IMR-90 (cell line): ENCODE measurements at regions not wholly inside any gene's neighbourhood (a gene's known extent, or its start where the extent isn't known, plus 50 kb on each side); places are given as distances from the start of the nearest gene placed in this dataset.

Experiments used
- ATAC-seq: fragments of 200-7000 bp; cut with Tn5 transposase; 2 replicates; pipeline ENCODE4 v1.9.1; 2020; ENCODE audit warnings: low read depth, mild to moderate bottlenecking, moderate library complexity
- BruUV-seq: library from RNA; stranded (reverse); fragments of 400-500 nt; replicated peaks from 2 replicates; lab custom pipeline; 2021; lab: Mats Ljungman, UMichigan
- CTCF ChIA-PET: fragments of 300-600 bp; formaldehyde crosslinking; extraction: SDS; loops from one replicate; lab custom pipeline; 2021; ENCODE audit warnings: antibody characterized with exemption; lab: Yijun Ruan, JAX
- POLR2A ChIA-PET: fragments of 300-600 bp; sonication (Branson Sonifier 250); formaldehyde crosslinking; loops from one replicate; lab custom pipeline; 2022; ENCODE audit warnings: antibody characterized with exemption; ENCODE audit not compliant: unreplicated experiment; lab: Charles Lee
- DNase-seq: peaks from one replicate; pipeline ENCODE4 v3.0.0; 2013
- H2AFZ ChIP-seq: replicated peaks from 2 replicates; pipeline ENCODE3; 2013; ENCODE audit warnings: low read length, mild to moderate bottlenecking; ENCODE audit not compliant: poor library complexity
- H2AK5ac ChIP-seq: 2 replicates; pipeline ENCODE4 v1.6.1; 2013; ENCODE audit warnings: low read depth, low read length, inconsistent platforms
- H2AK9ac ChIP-seq: replicated peaks from 2 replicates; pipeline ENCODE3; 2013; ENCODE audit warnings: mild to moderate bottlenecking, low read depth, low read length, moderate library complexity; ENCODE audit not compliant: poor library complexity
- H2BK120ac ChIP-seq: 2 replicates; pipeline ENCODE4 v1.6.1; 2013; ENCODE audit warnings: low read depth, low read length, inconsistent platforms
- H2BK15ac ChIP-seq: 3 replicates; pipeline ENCODE4 v1.6.1; 2013; ENCODE audit warnings: low read depth, low read length, inconsistent platforms
- H2BK20ac ChIP-seq: 2 replicates; pipeline ENCODE4 v1.6.1; 2013; ENCODE audit warnings: low read depth, mild to moderate bottlenecking, inconsistent platforms, low read length, moderate library complexity
- H2BK5ac ChIP-seq: 2 replicates; pipeline ENCODE4 v1.6.1; 2013; ENCODE audit warnings: mild to moderate bottlenecking, low read depth, low read length, inconsistent platforms; ENCODE audit not compliant: poor library complexity, severe bottlenecking
- H3K14ac ChIP-seq: replicated peaks from 2 replicates; pipeline ENCODE4 v1.6.1; 2013; ENCODE audit warnings: low read depth, low read length, inconsistent platforms
- H3K18ac ChIP-seq: 2 replicates; pipeline ENCODE4 v1.6.1; 2013; ENCODE audit warnings: low read depth, low read length, control low read depth
- H3K23ac ChIP-seq: 2 replicates; pipeline ENCODE4 v1.6.1; 2013; ENCODE audit warnings: low read depth, low read length, inconsistent platforms
- H3K27ac ChIP-seq: 2 replicates; pipeline ENCODE4 v1.5.1; 2013; ENCODE audit warnings: mild to moderate bottlenecking, control low read depth, low read length; ENCODE audit not compliant: insufficient read depth
- H3K27me3 ChIP-seq: 2 replicates; pipeline ENCODE4 v1.6.1; 2013; ENCODE audit warnings: low read length; ENCODE audit not compliant: control insufficient read depth, insufficient read depth
- H3K36me3 ChIP-seq: 2 replicates; pipeline ENCODE4 v1.6.1; 2013; ENCODE audit warnings: low read length, mixed read lengths; ENCODE audit not compliant: control insufficient read depth, insufficient read depth
- H3K4ac ChIP-seq: 2 replicates; pipeline ENCODE4 v1.6.1; 2013; ENCODE audit warnings: low read depth, low read length, inconsistent platforms
- H3K4me1 ChIP-seq: 2 replicates; pipeline ENCODE4 v1.6.1; 2013; ENCODE audit warnings: low read length, mixed read lengths; ENCODE audit not compliant: control insufficient read depth, insufficient read depth
- H3K4me2 ChIP-seq: 2 replicates; pipeline ENCODE4 v1.6.1; 2013; ENCODE audit warnings: low read depth, mild to moderate bottlenecking, control low read depth, low read length, moderate library complexity
- H3K4me3 ChIP-seq: 2 replicates; pipeline ENCODE4 v1.5.1; 2013; ENCODE audit warnings: low read depth, mild to moderate bottlenecking, control low read depth, low read length, moderate library complexity; ENCODE audit not compliant: insufficient read depth
- H3K56ac ChIP-seq: 2 replicates; pipeline ENCODE4 v1.6.1; 2013; ENCODE audit warnings: low read length, inconsistent platforms; ENCODE audit not compliant: insufficient read depth; ENCODE audit errors: extremely low read depth
- H3K79me1 ChIP-seq, 2 experiments: 2 replicates each; pipeline ENCODE4 v1.6.1; 2013; ENCODE audit warnings: low read length in 2 of 2, inconsistent platforms in 1 of 2, low read depth in 1 of 2
- H3K9ac ChIP-seq: 2 replicates; pipeline ENCODE4 v1.6.1; 2013; ENCODE audit warnings: low read depth, low read length, control low read depth
- H3K9me1 ChIP-seq: 2 replicates; pipeline ENCODE4 v1.6.1; 2013; ENCODE audit warnings: low read length, inconsistent platforms; ENCODE audit not compliant: insufficient read depth
- H3K9me3 ChIP-seq: 2 replicates; pipeline ENCODE4 v1.6.1; 2013; ENCODE audit warnings: low read length; ENCODE audit not compliant: control insufficient read depth, insufficient read depth
- H4K20me1 ChIP-seq: 2 replicates; pipeline ENCODE4 v1.6.1; 2013; ENCODE audit warnings: low read length, inconsistent platforms; ENCODE audit not compliant: insufficient read depth
- H4K5ac ChIP-seq: 2 replicates; pipeline ENCODE4 v1.6.1; 2013; ENCODE audit warnings: mild to moderate bottlenecking, low read depth, low read length, control low read depth
- H4K8ac ChIP-seq, 2 experiments: 2 replicates each; pipeline ENCODE4 v1.6.1; 2013; ENCODE audit warnings: low read depth in 2 of 2, low read length in 2 of 2, control low read depth in 1 of 2, inconsistent platforms in 1 of 2
- H4K91ac ChIP-seq: 2 replicates; pipeline ENCODE4 v1.6.1; 2013; ENCODE audit warnings: low read depth, low read length, inconsistent platforms; ENCODE audit not compliant: insufficient read depth
- BHLHE40 ChIP-seq: fragments of 150-350 bp; IDR thresholded peaks from 2 replicates; pipeline ENCODE4 v1.6.1; 2016; ENCODE audit warnings: mild to moderate bottlenecking, low read depth, low read length
- CEBPB ChIP-seq: IDR thresholded peaks from 2 replicates; pipeline ENCODE4 v1.6.1; 2012; ENCODE audit warnings: low read depth, low read length, improper control_type of control experiment
- CHD1 ChIP-seq: IDR thresholded peaks from 2 replicates; pipeline ENCODE4 v1.6.1; 2012; ENCODE audit warnings: low read depth, low read length, improper control_type of control experiment
- CTCF ChIP-seq: conservative IDR thresholded peaks from 2 replicates; pipeline ENCODE4 v1.5.1; 2012; ENCODE audit warnings: mild to moderate bottlenecking, low read depth, low read length, improper control_type of control experiment
- ELK1 ChIP-seq: fragments of 150-350 bp; IDR thresholded peaks from 2 replicates; pipeline ENCODE4 v1.6.1; 2016; ENCODE audit warnings: low read depth, mild to moderate bottlenecking, low read length, moderate library complexity, borderline replicate concordance
- FOS ChIP-seq: fragments of 150-350 bp; IDR thresholded peaks from 2 replicates; pipeline ENCODE4 v1.6.1; 2016; ENCODE audit warnings: low read depth, low read length
- MAFK ChIP-seq: IDR thresholded peaks from 2 replicates; pipeline ENCODE4 v1.6.1; 2012; ENCODE audit warnings: low read depth, low read length, improper control_type of control experiment
- MAZ ChIP-seq: IDR thresholded peaks from 2 replicates; pipeline ENCODE4 v1.6.1; 2012; ENCODE audit warnings: low read depth, mild to moderate bottlenecking, low read length, improper control_type of control experiment, moderate library complexity, borderline replicate concordance
- MXI1 ChIP-seq: IDR thresholded peaks from 2 replicates; pipeline ENCODE4 v1.6.1; 2012; ENCODE audit warnings: low read depth, mild to moderate bottlenecking, low read length, moderate library complexity, borderline replicate concordance
- NFE2L2 ChIP-seq: fragments of 150-350 bp; IDR thresholded peaks from 2 replicates; pipeline ENCODE4 v1.6.1; 2016; ENCODE audit warnings: low read depth, mild to moderate bottlenecking, low read length
- POLR2A ChIP-seq: IDR thresholded peaks from 2 replicates; pipeline ENCODE4 v1.6.1; 2012; ENCODE audit warnings: mild to moderate bottlenecking, low read depth, low read length
- RAD21 ChIP-seq: IDR thresholded peaks from 2 replicates; pipeline ENCODE4 v1.6.1; 2012; ENCODE audit warnings: low read length, improper control_type of control experiment
- RCOR1 ChIP-seq: IDR thresholded peaks from 2 replicates; pipeline ENCODE4 v1.6.1; 2012; ENCODE audit warnings: mild to moderate bottlenecking, low read length, improper control_type of control experiment; ENCODE audit not compliant: insufficient replicate concordance
- RFX5 ChIP-seq: IDR thresholded peaks from 2 replicates; pipeline ENCODE4 v1.8.0; 2012; ENCODE audit warnings: low read depth, mild to moderate bottlenecking, low read length, moderate library complexity
- SMC3 ChIP-seq: fragments of 150-350 bp; IDR thresholded peaks from 2 replicates; pipeline ENCODE4 v1.6.1; 2016; ENCODE audit warnings: low read depth, mild to moderate bottlenecking, antibody characterized with exemption, low read length, moderate library complexity
- USF2 ChIP-seq: fragments of 150-350 bp; IDR thresholded peaks from 2 replicates; pipeline ENCODE4 v1.6.1; 2017; ENCODE audit warnings: mild to moderate bottlenecking, antibody characterized with exemption, low read length, low read depth
- WGBS, 2 experiments: methylation state at CpG; one replicate each; pipeline versions ENCODE4 v1.1.5 to v1.1.7; 2013; ENCODE audit warnings: missing lambda C conversion rate in 2 of 2; ENCODE audit not compliant: insufficient read length in 1 of 2; ENCODE audit errors: extremely low coverage in 2 of 2; 5-methylcytosine and 5-hydroxymethylcytosine counted together
- dilution Hi-C: fragments of 300-500 bp; cut with HindIII; formaldehyde crosslinking; loops from one replicate; pipeline ENCODE4 v1.14.3; 2018; ENCODE audit warnings: low sequenced_read_pairs; ENCODE audit not compliant: unreplicated experiment
- in situ Hi-C: fragments of 300-500 bp; cut with MboI; formaldehyde crosslinking; loops from 3 replicates; pipeline ENCODE4 v1.14.3; 2019; ENCODE audit warnings: low sequenced_read_pairs, inconsistent platforms, mixed read lengths
- intact Hi-C: fragments of 100-400 bp; cut with micrococcal nuclease; formaldehyde crosslinking; loops from 2 replicates; pipeline ENCODE4 v1.10.0; 2022

- ChIA-PET POLR2A (no interaction called here), CTCF (no interaction called here)
- Histone ChIP-seq H3K4me2 (no peak overlapping the region), H3K14ac (no peak overlapping the region), H3K9me1 (no peaks in the 10 kb centered on the region), H3K9ac (no peak overlapping the region), H2AFZ (no peak overlapping the region), H3K56ac (no peak overlapping the region), H4K91ac (no peak overlapping the region), H3K27ac (no peak overlapping the region), H2AK5ac (no peak overlapping the region), H3K23ac (no peak overlapping the region), H3K79me1 (no peaks in the 10 kb centered on the region), H4K5ac (no peak overlapping the region), H2BK5ac (no peak overlapping the region), H3K4ac (no peak overlapping the region), H2BK20ac (no peak overlapping the region), H2AK9ac (no peak overlapping the region), H3K36me3 (no peaks in the 10 kb centered on the region), H4K20me1 (no peaks in the 10 kb centered on the region), H3K18ac (no peak overlapping the region), H3K9me3 (no peaks in the 10 kb centered on the region), H4K8ac (no peak overlapping the region), H2BK120ac (no peak overlapping the region), H3K4me3 (no peak overlapping the region), H2BK15ac (no peak overlapping the region), H3K4me1 (no peaks in the 10 kb centered on the region), H3K27me3 (no peaks in the 10 kb centered on the region)
- BruUV-seq, result no TSS peak
- in situ Hi-C loops (no loop called here), intact Hi-C loops (no loop called here), dilution Hi-C loops (no loop called here)
- WGBS, 2 experiments, result 0% methylated on average over 1 of the region's 1 CpG; no CpG with 5 or more reads in 1 of the 2 experiments
- ATAC-seq, result no peak
- TF ChIP-seq ELK1, result no peak
- no peak for TF ChIP-seq RAD21
- TF ChIP-seq MXI1, result no peak
- TF ChIP-seq FOS, result no peak
- TF ChIP-seq USF2, result no peak
- TF ChIP-seq CEBPB, result no peak
- no peak for TF ChIP-seq MAFK
- TF ChIP-seq POLR2A, result no peak
- no peak for TF ChIP-seq MAZ
- no peak for TF ChIP-seq CHD1
- TF ChIP-seq NFE2L2, result no peak
- no peak for TF ChIP-seq RFX5
- no peak for TF ChIP-seq BHLHE40
- no peak for TF ChIP-seq CTCF
- TF ChIP-seq RCOR1, result no peak
- no peak for TF ChIP-seq SMC3
- DNase-seq, result no peak
These were observed 97.9 kb downstream of the MAFB start for GRCh38 chr20:40591119-40591518.
